GM21423 (cell line): ENCODE measurements at regions not wholly inside any gene's neighbourhood (a gene's known extent, or its start where the extent isn't known, plus 50 kb on each side); places are given as distances from the start of the nearest gene placed in this dataset.
"Not testable (repeated sequence)": the region's sequence is repeated elsewhere in the genome, so short reads cannot be mapped to it uniquely, and the experiment has no call there.

ENCODE experiments used
- ATAC-seq: cut with Tn5 transposase; IDR thresholded peaks from one replicate; pipeline ENCODE4 v1.9.1; 2021; ENCODE audit warnings: mild to moderate bottlenecking, moderate library complexity; ENCODE audit not compliant: unreplicated experiment

DNA sequence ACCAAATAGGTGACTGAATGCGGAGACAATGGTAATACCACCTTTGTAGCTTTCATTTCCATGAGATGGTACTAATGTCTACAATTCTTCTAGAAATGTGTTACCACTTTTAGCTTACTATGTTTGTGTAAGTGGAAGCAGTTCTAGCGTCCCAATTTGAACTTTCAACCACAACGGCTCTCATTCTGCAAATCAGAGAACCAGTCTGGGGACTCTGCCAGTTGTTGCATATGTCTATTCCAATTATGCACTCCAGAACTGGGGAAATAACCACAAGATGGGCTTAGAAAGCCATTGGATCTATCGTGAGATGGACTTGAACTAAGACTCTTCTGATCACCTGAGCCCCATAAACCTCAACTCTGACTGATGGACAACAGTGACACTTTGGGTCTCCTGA is 862.3 kb downstream of the SLITRK1 start:
- no peak for ATAC-seq

DNA sequence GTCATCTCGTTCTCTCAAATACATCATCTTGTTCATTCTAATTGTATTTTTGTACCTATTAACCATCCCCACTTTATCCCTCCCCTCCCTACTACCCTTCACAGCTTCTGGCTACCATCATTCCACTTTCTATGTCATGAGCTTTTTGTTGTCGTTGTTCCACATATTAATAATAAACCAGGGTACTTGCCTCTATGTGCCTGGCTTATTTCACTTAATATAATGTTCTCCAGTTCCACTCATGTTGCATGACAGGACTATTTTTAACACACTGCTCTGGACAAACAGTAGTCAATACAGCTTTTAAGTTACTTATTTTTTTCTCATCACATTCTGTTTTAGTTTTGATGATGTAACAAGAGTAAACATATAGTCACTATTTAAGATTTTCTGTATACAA is 872.3 kb downstream of the SLITRK1 start:
- ATAC-seq: no peak

DNA sequence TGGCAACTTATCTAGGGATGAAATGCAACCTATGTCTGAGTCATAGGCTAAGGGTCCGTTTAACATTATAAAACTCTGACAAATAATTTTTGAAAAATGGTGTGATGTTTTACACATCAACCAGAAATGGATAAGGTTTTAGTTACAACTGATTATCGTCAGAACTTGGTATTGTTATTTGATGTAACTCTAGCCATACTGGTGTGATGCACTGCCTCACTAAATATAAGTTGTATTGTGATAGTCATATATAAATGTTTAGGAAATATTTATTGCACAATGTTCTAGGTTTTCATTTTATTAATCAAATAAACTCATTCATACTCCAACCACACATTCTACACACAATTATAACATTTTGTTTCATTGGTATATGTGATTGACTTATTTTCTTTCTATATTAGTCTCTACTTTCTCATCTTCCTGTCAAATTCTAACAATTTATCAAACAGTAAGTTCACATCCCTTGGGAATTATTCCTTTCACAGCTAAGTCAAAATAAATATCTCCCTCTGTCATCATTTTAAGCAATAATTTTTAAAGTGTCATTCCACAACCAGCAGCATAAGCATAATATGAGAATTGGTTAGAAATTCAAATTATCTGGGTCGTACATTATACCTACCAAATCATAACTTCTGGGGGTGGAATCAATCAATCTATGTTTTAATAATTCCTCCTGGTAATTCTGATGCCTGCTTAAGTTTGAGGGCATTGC is 873.9 kb downstream of the SLITRK1 start:
- no peak for ATAC-seq

DNA sequence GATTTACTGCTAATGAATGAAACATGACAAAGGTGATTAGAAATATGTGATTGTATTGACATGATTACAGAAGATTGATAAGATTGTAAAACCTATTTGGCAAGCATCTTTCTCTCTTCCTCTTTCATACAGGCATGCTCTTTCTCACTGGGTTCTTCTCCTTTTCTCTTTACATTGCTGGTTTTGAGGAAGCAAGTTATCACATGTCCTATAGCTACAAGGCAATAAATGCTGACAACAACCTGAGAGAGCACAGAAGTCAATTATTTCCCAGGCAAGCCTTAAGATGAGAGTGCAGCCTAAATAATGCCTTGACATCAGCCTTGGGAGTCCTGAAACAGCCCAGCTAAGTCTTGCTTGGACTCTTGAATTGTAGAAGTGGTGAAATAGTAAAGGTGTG is 875.0 kb downstream of the SLITRK1 start:
- no peak for ATAC-seq

DNA sequence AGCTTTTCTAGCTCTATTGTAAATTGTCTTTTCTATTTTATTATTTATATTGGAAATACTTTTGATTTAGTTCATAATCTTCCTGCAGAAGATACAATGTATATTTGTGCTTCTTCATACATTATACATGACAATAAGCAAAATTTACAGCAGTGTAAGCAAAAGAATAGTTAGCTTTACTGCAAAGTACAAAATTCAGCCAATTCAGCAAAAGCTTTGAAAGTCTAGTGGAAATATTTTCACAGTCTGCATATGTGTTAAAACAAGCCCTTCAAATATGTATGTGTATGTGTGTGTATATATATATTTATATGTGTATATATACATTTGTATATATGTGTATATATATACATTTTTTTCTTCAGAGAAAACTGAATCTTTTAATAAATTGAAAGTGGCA is 879.1 kb downstream of the SLITRK1 start:
- ATAC-seq: no peak

DNA sequence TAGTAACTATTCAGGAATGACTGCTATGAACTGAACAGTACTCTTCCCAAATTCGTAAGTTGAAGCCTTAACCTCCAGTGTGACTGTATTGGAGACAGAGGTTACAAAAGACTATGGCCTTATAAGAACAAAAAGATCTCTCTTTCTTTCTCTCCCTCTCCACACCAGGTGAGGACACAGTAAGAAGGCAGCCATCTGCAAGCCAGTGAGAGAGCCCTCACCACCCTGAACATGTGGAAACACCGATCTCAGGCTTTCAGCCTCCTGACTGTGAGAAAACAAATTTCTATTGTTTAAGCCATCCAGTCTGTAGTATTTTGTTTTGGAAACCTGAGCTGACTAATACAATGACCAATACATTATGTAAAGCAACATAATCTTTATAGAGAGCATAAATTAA is 888.9 kb downstream of the SLITRK1 start:
- ATAC-seq: no peak

DNA sequence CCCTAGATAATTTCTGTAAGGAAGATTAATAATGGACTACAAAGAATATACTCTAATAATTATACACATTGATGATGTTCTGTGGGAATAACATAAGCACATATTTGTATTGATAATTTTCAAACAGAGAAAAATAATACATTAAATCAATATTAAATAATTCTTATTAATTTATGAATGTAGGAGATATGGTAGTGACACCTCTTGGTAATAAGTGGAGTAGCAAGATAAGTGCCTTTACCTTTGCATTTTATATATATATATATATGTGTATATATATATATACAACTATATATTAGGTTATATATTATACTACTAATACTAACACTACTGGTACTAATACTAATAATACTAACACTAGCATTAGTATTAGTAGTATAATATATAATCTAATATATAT is 905.8 kb downstream of the SLITRK1 start:
- ATAC-seq: no peak

DNA sequence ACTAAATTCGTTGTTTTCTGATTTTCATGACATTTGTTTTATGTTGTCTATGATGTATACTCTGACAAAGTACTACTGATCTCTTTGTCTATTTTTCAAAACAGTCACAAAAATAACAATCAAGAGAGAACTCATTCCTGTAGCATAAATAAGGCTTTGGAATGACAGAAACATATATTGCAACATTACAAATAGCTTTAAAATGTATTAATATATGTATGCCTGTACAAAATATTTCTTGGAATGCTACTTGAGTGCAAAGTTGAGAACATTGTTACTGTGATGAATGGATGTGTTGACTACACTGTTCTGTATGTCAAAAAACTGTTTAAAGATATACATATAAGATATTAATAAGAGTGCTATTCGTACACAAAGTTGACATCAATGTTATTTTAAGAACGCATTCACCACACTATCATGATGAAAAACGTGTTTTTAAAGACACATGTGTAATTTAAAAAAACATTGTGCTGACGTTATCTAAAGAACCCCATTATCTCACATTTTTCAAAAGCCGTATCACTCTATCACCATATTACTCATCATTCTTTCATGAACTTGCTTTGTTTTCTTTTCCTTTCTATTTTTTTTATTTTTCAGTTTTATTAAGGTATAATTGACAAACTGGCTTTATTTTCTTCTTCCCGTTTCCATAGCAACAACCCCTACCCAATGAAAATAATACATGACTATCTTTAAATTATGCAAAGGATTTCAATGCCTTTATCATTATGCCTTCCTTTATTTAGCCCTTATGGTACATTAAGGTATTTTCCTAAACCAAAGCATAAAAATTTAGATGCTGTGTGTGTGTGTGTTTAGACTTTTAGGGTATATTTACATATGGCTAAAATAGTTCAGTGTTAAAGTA is 918.8 kb downstream of the SLITRK1 start:
- no peak for ATAC-seq

DNA sequence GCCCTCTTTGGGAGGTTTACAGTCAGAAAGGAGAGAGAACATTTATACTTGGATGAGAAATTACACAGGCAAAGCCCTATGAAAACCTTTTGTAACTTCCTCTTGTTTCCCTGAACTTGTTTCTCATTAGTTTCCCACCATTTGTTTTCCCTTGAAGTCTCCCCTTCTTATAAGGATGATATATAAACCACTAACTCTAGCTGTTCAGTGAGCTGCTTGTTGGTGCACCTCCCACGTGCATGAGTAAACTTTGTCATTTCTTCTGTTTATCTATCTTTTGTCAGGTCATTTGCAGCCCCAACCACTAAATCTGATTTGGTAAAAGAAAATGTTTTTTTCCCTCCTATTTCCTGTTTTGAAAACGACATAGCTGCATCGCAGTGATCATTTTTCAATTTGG is 919.9 kb downstream of the SLITRK1 start:
- no peak for ATAC-seq

DNA sequence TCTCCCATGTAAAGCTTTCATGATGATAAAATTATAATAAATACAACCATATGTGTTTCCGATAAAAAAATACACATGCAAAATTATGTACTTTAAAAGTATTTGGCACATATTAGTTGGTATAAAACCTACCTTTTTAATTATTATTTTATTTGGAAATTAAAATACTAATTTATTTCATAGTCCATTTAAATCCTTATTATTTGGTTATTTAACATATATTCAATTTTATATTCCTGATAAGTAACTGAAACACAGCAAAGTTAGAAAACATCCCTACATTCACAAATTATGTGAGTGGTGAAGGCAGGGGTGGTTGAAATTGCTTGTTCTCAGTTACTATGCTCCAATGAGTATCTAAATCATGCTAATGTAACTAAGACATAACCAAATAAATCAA is 920.5 kb downstream of the SLITRK1 start:
- no peak for ATAC-seq

DNA sequence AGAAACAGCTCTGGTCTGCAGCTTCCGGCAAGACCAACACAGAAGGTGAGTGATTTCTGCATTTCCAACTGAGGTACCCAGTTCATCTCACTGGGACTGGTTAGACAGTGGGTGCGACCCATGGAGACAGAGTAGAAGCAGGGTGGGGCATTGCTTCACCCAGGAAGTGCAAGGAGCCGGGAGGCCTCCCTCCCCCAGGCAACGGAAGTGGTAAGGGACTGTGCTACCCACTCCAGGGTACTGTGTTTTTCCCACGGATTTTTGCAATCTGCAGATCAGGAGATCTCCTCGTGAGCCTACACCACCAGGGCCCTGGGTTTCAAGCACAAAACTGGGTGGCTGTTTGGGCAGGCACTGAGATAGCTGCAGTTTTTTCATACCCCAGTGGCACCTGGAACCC is 929.9 kb downstream of the SLITRK1 start:
- ATAC-seq: not testable (repeated sequence)

DNA sequence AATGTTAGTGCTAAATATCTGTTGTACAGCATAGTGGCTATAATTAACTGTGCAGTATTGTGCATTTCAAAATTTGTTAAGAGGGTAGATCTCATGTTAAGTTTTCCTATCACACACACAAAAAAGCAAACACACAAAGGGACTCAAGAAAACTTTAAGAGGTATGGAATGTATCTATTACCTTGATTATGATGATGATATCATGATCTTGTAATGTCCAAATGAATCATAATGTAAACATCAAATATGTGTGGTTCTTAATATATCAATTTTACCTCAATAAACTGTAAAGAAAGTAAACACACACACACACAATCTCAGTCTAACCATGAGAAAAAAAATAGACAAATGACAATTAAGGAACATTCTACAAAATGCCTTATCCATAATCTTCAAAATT is 934.6 kb downstream of the SLITRK1 start:
- no peak for ATAC-seq

DNA sequence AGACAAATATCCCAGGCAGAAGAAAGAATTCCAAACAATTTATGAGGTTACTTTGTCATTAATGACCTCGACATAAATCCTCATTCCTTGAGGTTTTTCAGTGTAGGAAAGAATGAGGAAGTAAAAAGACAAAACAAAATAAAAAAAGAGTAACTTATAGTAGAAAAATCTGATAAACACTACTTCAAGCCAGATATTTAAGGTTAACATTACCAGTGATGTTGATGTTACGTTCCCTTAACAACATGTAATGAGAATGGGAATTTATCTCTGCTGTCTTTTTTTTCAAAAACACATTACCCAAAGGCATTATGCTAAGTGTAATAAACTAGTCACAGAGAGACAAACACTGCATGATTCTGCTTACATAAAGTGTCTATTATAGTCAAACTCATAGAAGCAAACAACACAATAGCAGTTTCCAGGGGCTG is 935.1 kb downstream of the SLITRK1 start:
- ATAC-seq: no peak

DNA sequence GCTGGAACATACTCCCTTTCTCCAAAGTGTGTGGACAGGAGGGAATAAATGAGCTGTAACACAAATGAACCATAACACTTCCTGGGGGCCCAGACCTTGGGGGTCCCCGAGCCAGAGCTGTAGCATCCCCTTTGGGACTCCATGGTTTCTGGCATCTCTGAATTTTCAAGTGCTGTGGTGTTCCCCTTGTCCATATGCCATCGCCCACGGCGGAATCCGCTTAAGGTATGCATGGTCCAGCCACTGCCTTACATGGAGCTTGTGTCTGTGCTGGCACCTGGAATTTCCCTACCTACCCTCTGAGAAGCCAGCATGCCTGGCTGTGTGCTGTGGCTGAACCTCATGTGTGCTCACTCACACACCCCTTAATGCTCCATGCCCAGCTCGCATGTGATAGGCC is 943.6 kb downstream of the SLITRK1 start:
- no peak for ATAC-seq

DNA sequence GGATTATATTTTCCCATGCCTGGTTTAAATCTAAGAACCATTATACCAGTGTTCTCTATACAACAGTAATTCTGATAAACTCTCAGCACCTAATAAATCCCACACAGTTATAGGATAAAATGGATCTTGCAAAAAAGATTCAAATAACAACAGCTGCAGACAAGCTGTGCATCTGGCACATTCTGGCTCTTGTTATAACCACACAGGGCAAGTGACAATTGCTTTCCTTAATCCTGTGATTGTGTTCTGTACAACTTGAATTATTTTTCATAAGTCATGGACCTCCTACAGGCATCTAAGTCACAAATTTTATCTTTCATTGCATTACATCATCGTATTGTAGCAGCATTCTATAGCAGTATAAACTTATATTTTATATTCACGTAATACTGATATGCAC is 948.3 kb downstream of the SLITRK1 start:
- ATAC-seq: no peak

DNA sequence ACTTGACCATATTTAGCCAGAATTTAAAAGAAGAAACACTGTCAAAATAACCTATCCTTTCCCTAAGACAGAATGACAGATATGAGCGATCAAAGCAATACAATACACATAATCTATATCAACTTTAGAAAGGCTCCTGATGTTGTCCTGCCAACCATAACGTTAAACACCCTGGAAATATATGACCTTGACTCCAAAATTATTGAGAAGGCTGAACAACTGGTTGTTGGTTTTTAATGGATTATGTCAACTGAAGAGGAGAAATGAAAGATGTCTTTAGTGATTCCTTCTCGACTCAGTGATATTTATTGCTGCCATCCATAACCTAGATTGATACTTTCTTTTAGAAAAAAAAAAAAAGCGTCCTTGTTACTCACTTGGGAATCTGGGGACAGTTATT is 957.2 kb downstream of the SLITRK1 start:
- no peak for ATAC-seq

DNA sequence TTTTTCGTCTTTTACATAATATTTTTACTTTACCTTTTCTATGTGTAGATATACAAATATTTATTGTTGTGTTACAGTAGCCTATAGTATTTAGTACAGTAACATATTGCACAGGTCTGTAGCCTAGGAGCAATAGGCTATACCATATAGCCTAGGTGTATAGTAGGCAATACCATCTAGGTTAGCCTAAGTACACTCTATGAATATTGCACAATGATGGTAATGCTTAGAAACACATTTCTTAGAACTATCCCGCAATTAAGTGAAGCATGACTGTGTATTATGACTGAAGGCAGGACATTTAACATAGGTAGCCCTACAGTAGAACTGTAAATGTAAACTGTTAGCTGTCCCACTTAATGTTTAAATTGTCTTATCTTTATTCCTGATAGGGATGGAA is 964.3 kb downstream of the SLITRK1 start:
- ATAC-seq: no peak

DNA sequence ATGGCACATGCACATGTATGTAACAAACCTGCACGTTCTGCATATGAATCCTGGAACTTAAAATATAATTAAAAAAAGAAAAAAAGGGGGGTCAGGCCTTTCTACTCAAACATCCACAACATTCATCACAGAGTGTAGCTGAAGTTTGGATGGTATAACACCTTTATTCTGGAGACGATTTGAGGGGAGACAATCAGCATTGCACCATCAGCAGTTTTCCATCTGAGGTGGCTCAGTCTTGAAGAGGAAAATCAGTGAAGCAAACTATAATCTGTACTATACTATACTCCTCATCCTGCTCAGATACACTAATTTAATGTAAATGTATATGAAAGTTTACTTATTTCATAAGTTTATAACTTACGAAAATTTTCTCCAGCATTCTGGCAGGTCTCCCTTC is 969.7 kb downstream of the SLITRK1 start:
- ATAC-seq: no peak

DNA sequence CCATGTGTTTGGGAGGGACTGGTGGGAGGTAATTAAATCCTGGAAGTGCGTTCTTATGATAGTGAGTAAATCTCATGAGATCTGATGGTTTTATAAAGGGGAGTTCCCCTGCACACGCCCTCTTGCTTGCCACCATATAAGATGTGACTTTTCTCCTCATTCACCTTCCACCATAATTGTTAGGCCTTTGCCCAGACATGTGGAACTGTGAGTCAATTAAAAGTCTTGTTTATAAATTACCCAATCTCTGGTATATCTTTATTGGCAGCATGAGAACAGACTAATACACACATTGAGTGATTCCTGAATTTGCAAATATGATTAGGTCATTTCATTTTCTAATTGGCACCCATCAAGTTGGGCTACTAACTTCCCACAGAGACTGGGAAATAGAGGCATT is 977.2 kb downstream of the SLITRK1 start:
- no peak for ATAC-seq

DNA sequence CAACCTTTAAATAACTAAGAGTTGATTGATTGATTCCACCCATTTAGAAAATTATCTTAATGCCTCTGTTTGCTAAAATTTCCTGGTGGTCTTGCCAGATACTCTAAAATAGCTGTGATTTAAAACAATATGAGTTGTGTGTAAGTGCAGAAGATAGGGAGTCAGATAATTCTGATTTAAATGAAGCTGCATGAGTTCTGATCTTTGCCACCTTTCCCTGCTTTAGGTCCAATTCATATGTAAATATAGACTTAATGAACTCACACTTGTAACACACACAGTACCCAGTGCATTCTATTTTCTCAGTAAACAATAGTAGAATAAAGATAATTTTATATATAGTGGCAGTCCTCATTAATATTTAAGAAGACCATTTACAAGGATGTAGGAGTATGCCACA is 981.8 kb downstream of the SLITRK1 start:
- no peak for ATAC-seq

DNA sequence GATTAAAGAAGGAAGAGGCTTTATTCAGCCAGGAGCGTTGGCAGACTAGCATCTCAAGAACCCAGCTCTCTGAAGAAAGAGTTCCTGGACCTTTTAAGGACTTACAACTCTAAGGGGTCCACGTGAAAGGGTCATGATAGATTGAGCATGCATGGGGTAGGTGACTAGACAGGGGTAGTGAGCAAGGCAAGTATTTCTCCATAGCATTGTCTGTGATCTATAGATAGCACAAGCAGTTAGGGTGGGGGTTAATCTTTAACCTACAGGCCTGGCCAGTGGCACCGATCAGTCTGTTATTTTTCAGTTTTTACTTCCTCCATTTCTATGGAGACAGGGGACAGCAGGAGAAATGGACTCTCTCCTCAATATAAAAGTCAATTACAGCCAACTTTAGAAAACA is 983.7 kb downstream of the SLITRK1 start:
- no peak for ATAC-seq

DNA sequence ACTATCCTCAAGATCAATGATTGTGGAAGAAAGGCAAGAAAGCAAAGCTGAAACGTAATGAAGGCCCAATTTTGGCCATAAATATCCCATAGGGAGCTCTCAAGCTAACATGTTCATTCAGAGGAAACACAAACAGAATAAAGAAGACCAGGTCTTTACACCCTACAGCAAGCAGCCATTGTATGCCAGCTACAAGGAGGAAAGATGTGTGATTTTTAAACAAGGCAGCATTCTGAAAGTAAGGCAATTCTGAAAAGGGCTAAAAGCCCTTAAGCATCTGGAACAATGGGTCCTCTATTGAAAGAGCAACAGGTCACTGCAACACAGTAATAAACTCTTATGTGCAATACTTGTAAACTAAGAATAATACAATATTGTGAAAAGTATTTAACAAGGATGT is 1002.4 kb downstream of the SLITRK1 start:
- no peak for ATAC-seq
